Neuronal stem cell (in vitro differentiated cells): ENCODE measurements at regions not wholly inside any gene's neighbourhood (a gene's known extent, or its start where the extent isn't known, plus 50 kb on each side); places are given as distances from the start of the nearest gene placed in this dataset.
A peak's percentile ranks its signal among the peaks of the same experiment; 100 is the strongest.

Source experiments
- DNase-seq: peaks from one replicate; pipeline ENCODE4 v3.0.0-alpha.2; 2013; ENCODE audit warnings: low spot score
- H2AFZ ChIP-seq: one replicate; pipeline ENCODE4 v1.6.1; 2013; ENCODE audit warnings: mild to moderate bottlenecking, low read length, inconsistent platforms
- H2AK5ac ChIP-seq: 2 replicates; pipeline ENCODE4 v1.6.1; 2013; ENCODE audit warnings: low read depth, mild to moderate bottlenecking, inconsistent platforms, low read length, moderate library complexity, mixed read lengths
- H2BK120ac ChIP-seq: 2 replicates; pipeline ENCODE4 v1.6.1; 2013; ENCODE audit warnings: low read depth, mild to moderate bottlenecking, inconsistent platforms, low read length, moderate library complexity, mixed read lengths
- H2BK12ac ChIP-seq: one replicate; pipeline ENCODE4 v1.6.1; 2013; ENCODE audit warnings: low read length, inconsistent platforms
- H2BK15ac ChIP-seq: 2 replicates; pipeline ENCODE4 v1.6.1; 2013; ENCODE audit warnings: mild to moderate bottlenecking, low read length, inconsistent platforms, mixed read lengths
- H2BK5ac ChIP-seq: one replicate; pipeline ENCODE4 v1.6.1; 2013; ENCODE audit warnings: inconsistent platforms, mild to moderate bottlenecking, low read length, moderate library complexity
- H3K14ac ChIP-seq: one replicate; pipeline ENCODE4 v1.6.1; 2013; ENCODE audit warnings: low read length, inconsistent platforms
- H3K18ac ChIP-seq: 2 replicates; pipeline ENCODE4 v1.6.1; 2013; ENCODE audit warnings: low read length, inconsistent platforms
- H3K23ac ChIP-seq: 2 replicates; pipeline ENCODE4 v1.6.1; 2013; ENCODE audit warnings: low read depth, mild to moderate bottlenecking, mixed read lengths, low read length, inconsistent platforms; ENCODE audit not compliant: poor library complexity
- H3K27ac ChIP-seq: replicated peaks from 3 replicates; pipeline ENCODE4 v1.5.1; 2013; ENCODE audit warnings: low read length, inconsistent platforms
- H3K27me3 ChIP-seq, 3 experiments: 2 replicates each; pipeline ENCODE4 v1.6.1; 2013; ENCODE audit warnings: low read length in 3 of 3, mild to moderate bottlenecking in 2 of 3, inconsistent platforms in 1 of 3, low read depth in 1 of 3, mixed read lengths in 1 of 3, moderate library complexity in 1 of 3; ENCODE audit not compliant: control insufficient read depth in 3 of 3, insufficient read depth in 3 of 3
- H3K36me3 ChIP-seq, 2 donors: replicated peaks in 1 of 2; 2 replicates each; pipeline ENCODE4 v1.6.1; 2013; ENCODE audit warnings: low read length in 2 of 2; ENCODE audit not compliant: control insufficient read depth in 2 of 2, insufficient read depth in 2 of 2
- H3K4ac ChIP-seq: 2 replicates; pipeline ENCODE4 v1.6.1; 2013; ENCODE audit warnings: inconsistent platforms, mild to moderate bottlenecking, low read length, moderate library complexity
- H3K4me1 ChIP-seq, 2 donors: 1 replicate in 1 of 2; 2 replicates in 1 of 2; pipeline ENCODE4 v1.6.1; 2013; ENCODE audit warnings: low read length in 2 of 2, low read depth in 1 of 2; ENCODE audit not compliant: control insufficient read depth in 2 of 2, insufficient read depth in 1 of 2
- H3K4me2 ChIP-seq: one replicate; pipeline ENCODE4 v1.6.1; 2013; ENCODE audit warnings: mild to moderate bottlenecking, low read length, inconsistent platforms; ENCODE audit not compliant: insufficient read depth, poor library complexity, severe bottlenecking
- H3K4me3 ChIP-seq, 2 donors: 2 replicates each; pipeline ENCODE4 v1.5.1; 2013; ENCODE audit warnings: low read length in 2 of 2, mild to moderate bottlenecking in 2 of 2, inconsistent platforms in 1 of 2, moderate library complexity in 1 of 2
- H3K79me1 ChIP-seq: one replicate; pipeline ENCODE4 v1.6.1; 2013; ENCODE audit warnings: low read depth, mild to moderate bottlenecking, inconsistent platforms, low read length, moderate library complexity
- H3K9ac ChIP-seq: one replicate; pipeline ENCODE4 v1.6.1; 2013; ENCODE audit warnings: mild to moderate bottlenecking, low read depth, low read length, inconsistent platforms; ENCODE audit not compliant: poor library complexity
- H3K9me3 ChIP-seq, 2 donors: replicated peaks in 1 of 2; 2 replicates each; pipeline versions ENCODE3 to v1.6.1; 2013; ENCODE audit warnings: low read length in 2 of 2, mild to moderate bottlenecking in 2 of 2, inconsistent platforms in 1 of 2, low read depth in 1 of 2, mixed read lengths in 1 of 2, moderate library complexity in 1 of 2; ENCODE audit not compliant: control insufficient read depth in 2 of 2, insufficient read depth in 1 of 2
- H4K8ac ChIP-seq: one replicate; pipeline ENCODE4 v1.6.1; 2013; ENCODE audit warnings: low read depth, mild to moderate bottlenecking, inconsistent platforms, low read length, moderate library complexity
- H4K91ac ChIP-seq: one replicate; pipeline ENCODE4 v1.6.1; 2013; ENCODE audit warnings: low read length, low read depth, mild to moderate bottlenecking, inconsistent platforms; ENCODE audit not compliant: poor library complexity
- WGBS, 2 donors: extraction: QIAGEN DNeasy Blood & Tissue Kit; methylation state at CpG; one replicate each; pipeline ENCODE4 v1.1.7; 2013; ENCODE audit warnings: missing lambda C conversion rate in 2 of 2, mixed read lengths in 1 of 2; ENCODE audit not compliant: insufficient read length in 2 of 2, insufficient replicate concordance in 1 of 2; ENCODE audit errors: extremely low coverage in 2 of 2; 5-methylcytosine and 5-hydroxymethylcytosine counted together

GRCh38 chr1:196160066-196160795 lies 448.0 kb downstream of the KCNT2 start:
- no peak overlapping the region for H3K14ac ChIP-seq
- H2AK5ac ChIP-seq, result no peak overlapping the region
- H4K8ac ChIP-seq, result no peak overlapping the region
- no peak overlapping the region for H3K27ac ChIP-seq
- WGBS, 2 donors, result no CpG with 5 or more reads among the region's 5 CpGs
- H2BK12ac ChIP-seq, result no peak overlapping the region
- no peak overlapping the region for H3K4me2 ChIP-seq
- H2AFZ ChIP-seq, result no peak overlapping the region
- no peaks in the 10 kb centered on the region for H3K27me3 ChIP-seq
- H3K9me3 ChIP-seq, result no peaks in the 10 kb centered on the region
- H2BK15ac ChIP-seq, result no peak overlapping the region
- no peaks in the 10 kb centered on the region for H3K79me1 ChIP-seq
- no peak overlapping the region for H3K4me3 ChIP-seq
- H3K4me1 ChIP-seq, result no peaks in the 10 kb centered on the region
- no peak overlapping the region for H2BK120ac ChIP-seq
- H4K91ac ChIP-seq, result no peak overlapping the region
- no peaks in the 10 kb centered on the region for H3K36me3 ChIP-seq
- H2BK5ac ChIP-seq, result no peak overlapping the region
- H3K4ac ChIP-seq, result no peak overlapping the region
- DNase-seq, result no peak
- no peak overlapping the region for H3K18ac ChIP-seq
- H3K23ac ChIP-seq, result no peak overlapping the region
- no peak overlapping the region for H3K9ac ChIP-seq

DNA sequence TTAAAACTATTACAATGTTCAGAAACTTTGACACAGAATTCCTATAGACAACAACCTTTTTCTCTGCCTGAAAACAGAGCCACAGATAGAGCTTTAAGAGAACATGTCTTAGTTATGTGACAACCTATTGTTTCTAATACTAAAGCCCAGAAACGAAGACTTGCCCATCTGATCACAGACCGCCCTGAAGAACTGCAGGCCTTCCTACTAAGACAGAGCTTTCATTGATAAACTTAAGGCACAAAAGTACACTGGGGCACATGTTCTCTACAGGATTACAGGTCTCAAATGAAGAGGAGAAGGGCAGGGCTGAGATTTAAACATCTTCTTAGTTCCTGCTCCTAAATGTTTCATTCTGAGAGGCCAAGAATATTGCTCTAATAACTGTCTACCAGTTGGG lies 452.7 kb downstream of the KCNT2 start:
- no peak overlapping the region for H3K23ac ChIP-seq
- H3K4me2 ChIP-seq, result no peak overlapping the region
- H3K18ac ChIP-seq, result no peak overlapping the region
- no peaks in the 10 kb centered on the region for H3K36me3 ChIP-seq
- no CpG with 5 or more reads among the region's 2 CpGs for WGBS, 2 donors
- H2AK5ac ChIP-seq, result no peak overlapping the region
- no peak overlapping the region for H2BK12ac ChIP-seq
- no peak overlapping the region for H2BK15ac ChIP-seq
- H2BK5ac ChIP-seq, result no peak overlapping the region
- H3K9ac ChIP-seq, result no peak overlapping the region
- no peaks in the 10 kb centered on the region for H3K9me3 ChIP-seq
- H3K4me1 ChIP-seq, result no peaks in the 10 kb centered on the region
- H4K8ac ChIP-seq, result no peak overlapping the region
- H3K14ac ChIP-seq, result no peak overlapping the region
- peak overlapping the region; percentile 24 for H2AFZ ChIP-seq
- H3K27ac ChIP-seq, result no peak overlapping the region
- H2BK120ac ChIP-seq, result no peak overlapping the region
- no peak overlapping the region for H3K4me3 ChIP-seq
- no peak overlapping the region for H4K91ac ChIP-seq
- no peak overlapping the region for H3K4ac ChIP-seq
- no peak for DNase-seq
- H3K27me3 ChIP-seq, result no peaks in the 10 kb centered on the region
- H3K79me1 ChIP-seq, result no peaks in the 10 kb centered on the region

GRCh38 chr1:196152975-196153374 lies 455.3 kb downstream of the KCNT2 start:
- Histone ChIP-seq H3K9me3 (no peaks in the 10 kb centered on the region), H4K91ac (no peak overlapping the region), H3K36me3 (no peaks in the 10 kb centered on the region), H3K14ac (no peak overlapping the region), H3K4me1 (no peaks in the 10 kb centered on the region), H3K23ac (no peak overlapping the region), H3K4me3 (no peak overlapping the region), H3K27me3 (no peaks in the 10 kb centered on the region), H2BK12ac (no peak overlapping the region), H3K79me1 (no peaks in the 10 kb centered on the region), H3K9ac (no peak overlapping the region), H3K4ac (no peak overlapping the region), H4K8ac (no peak overlapping the region), H2AK5ac (no peak overlapping the region), H2BK15ac (no peak overlapping the region), H3K4me2 (no peak overlapping the region), H3K27ac (no peak overlapping the region), H2BK120ac (no peak overlapping the region), H3K18ac (no peak overlapping the region), H2BK5ac (no peak overlapping the region), H2AFZ (no peak overlapping the region)
- DNase-seq, result no peak
- no CpG with 5 or more reads among the region's 5 CpGs for WGBS, 2 donors

- H3K18ac ChIP-seq, result no peak overlapping the region
- H4K8ac ChIP-seq, result no peak overlapping the region
- no peaks in the 10 kb centered on the region for H3K4me1 ChIP-seq
- H3K4me3 ChIP-seq, result no peak overlapping the region
- no peak overlapping the region for H3K14ac ChIP-seq
- H2AK5ac ChIP-seq, result no peak overlapping the region
- no peak overlapping the region for H2BK15ac ChIP-seq
- no peak overlapping the region for H2BK5ac ChIP-seq
- no peak overlapping the region for H3K4me2 ChIP-seq
- H2AFZ ChIP-seq, result no peak overlapping the region
- no peak overlapping the region for H3K27ac ChIP-seq
- H3K79me1 ChIP-seq, result no peaks in the 10 kb centered on the region
- no peaks in the 10 kb centered on the region for H3K27me3 ChIP-seq
- H3K23ac ChIP-seq, result no peak overlapping the region
- H4K91ac ChIP-seq, result no peak overlapping the region
- no peak for DNase-seq
- H3K4ac ChIP-seq, result no peak overlapping the region
- H3K36me3 ChIP-seq, result no peaks in the 10 kb centered on the region
- H2BK120ac ChIP-seq, result no peak overlapping the region
- no peak overlapping the region for H2BK12ac ChIP-seq
- no peak overlapping the region for H3K9ac ChIP-seq
- no CpG with 5 or more reads among the region's 3 CpGs for WGBS, 2 donors
- no peaks in the 10 kb centered on the region for H3K9me3 ChIP-seq
These were observed 456.2 kb downstream of the KCNT2 start for GRCh38 chr1:196152086-196152485.
